ENCODE measurements at regions not wholly inside any gene's neighbourhood (a gene's known extent, or its start where the extent isn't known, plus 50 kb on each side); places are given as distances from the start of the nearest gene placed in this dataset.

DNA sequence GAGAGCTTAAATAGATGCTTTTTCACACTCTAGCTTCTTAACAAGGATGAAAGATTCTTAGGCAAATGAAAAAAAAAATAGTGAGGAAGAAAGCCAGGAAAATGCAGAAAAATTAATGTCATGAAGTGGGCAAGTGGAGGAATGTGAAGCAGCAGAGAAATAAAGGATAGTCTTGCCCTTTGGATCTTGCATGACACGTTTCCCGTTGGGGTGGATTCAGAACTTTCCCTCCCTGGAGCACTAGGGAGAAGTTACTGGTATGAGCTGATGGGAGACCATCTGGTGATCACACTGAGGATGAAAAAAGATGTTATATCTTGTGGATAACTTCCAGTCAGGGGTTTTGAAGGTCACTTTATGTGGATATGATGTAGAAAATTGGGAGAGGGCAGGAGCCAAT, 361.8 kb upstream of the ROPN1 start:
- TF ChIP-seq, protein P1, sequence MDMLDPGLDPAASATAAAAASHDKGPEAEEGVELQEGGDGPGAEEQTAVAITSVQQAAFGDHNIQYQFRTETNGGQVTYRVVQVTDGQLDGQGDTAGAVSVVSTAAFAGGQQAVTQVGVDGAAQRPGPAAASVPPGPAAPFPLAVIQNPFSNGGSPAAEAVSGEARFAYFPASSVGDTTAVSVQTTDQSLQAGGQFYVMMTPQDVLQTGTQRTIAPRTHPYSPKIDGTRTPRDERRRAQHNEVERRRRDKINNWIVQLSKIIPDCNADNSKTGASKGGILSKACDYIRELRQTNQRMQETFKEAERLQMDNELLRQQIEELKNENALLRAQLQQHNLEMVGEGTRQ (IDR thresholded peaks at IDR 0.05; ENCODE audit: low read length), result no peak
- no peak for TF ChIP-seq POLR2AphosphoS5 (IDR thresholded peaks at IDR 0.05; ENCODE audit: low read depth, low read length)
- no peak for TF ChIP-seq CREB1 (IDR thresholded peaks at IDR 0.05)
- TF ChIP-seq, protein P2, sequence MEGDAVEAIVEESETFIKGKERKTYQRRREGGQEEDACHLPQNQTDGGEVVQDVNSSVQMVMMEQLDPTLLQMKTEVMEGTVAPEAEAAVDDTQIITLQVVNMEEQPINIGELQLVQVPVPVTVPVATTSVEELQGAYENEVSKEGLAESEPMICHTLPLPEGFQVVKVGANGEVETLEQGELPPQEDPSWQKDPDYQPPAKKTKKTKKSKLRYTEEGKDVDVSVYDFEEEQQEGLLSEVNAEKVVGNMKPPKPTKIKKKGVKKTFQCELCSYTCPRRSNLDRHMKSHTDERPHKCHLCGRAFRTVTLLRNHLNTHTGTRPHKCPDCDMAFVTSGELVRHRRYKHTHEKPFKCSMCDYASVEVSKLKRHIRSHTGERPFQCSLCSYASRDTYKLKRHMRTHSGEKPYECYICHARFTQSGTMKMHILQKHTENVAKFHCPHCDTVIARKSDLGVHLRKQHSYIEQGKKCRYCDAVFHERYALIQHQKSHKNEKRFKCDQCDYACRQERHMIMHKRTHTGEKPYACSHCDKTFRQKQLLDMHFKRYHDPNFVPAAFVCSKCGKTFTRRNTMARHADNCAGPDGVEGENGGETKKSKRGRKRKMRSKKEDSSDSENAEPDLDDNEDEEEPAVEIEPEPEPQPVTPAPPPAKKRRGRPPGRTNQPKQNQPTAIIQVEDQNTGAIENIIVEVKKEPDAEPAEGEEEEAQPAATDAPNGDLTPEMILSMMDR (IDR thresholded peaks at IDR 0.05; ENCODE audit: control extremely low read depth in 1 of 3, insufficient read depth in 1 of 3, low read depth in 1 of 3, low read length in 3 of 3), result no peak
- TF ChIP-seq JUN (IDR thresholded peaks at IDR 0.05; ENCODE audit: low read depth, low read length), result no peak
